ENCODE measurements at regions not wholly inside any gene's neighbourhood (a gene's known extent, or its start where the extent isn't known, plus 50 kb on each side); places are given as distances from the start of the nearest gene placed in this dataset.

DNA sequence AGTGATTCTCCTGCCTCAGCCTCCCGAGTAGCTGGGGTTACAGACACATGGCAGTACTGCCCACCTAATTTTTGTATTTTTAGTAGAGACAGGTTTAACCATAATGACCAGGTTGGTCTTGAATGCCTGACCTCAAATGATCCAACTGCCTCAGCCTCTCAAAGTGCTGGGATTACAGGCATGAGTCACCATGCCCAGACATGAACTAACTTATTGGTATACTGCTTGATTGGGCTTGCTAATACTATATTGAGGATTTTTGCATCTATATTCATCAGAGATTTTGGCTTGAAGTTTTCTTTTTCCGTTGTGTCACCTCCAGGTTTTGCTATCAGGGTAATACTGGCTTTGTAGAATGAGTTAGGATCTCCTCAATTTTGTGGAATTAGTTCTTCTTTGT is 706.1 kb upstream of the HS6ST1 start:
- TF ChIP-seq RAD21 (IDR thresholded peaks at IDR 0.05) (no peak), CTCF (IDR thresholded peaks at IDR 0.05; ENCODE audit: low read depth, low read length, missing input control) (no peak), FOXA1 (IDR thresholded peaks at IDR 0.05) (no peak), GABPA (IDR thresholded peaks at IDR 0.05 in 1 of 2, conservative IDR thresholded peaks at IDR 0.05 in 1 of 2) (no peak), TAF1 (conservative IDR thresholded peaks at IDR 0.05) (no peak), YY1 (IDR thresholded peaks at IDR 0.05) (no peak)
- TF ChIP-seq, protein P1, sequence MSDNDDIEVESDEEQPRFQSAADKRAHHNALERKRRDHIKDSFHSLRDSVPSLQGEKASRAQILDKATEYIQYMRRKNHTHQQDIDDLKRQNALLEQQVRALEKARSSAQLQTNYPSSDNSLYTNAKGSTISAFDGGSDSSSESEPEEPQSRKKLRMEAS (IDR thresholded peaks at IDR 0.05) = no peak

Measured in liver (tissue), 3 donors.